Kidney (tissue), 13 donors: ENCODE measurements at regions not wholly inside any gene's neighbourhood (a gene's known extent, or its start where the extent isn't known, plus 50 kb on each side); places are given as distances from the start of the nearest gene placed in this dataset.
"Not testable (repeated sequence)": the region's sequence is repeated elsewhere in the genome, so short reads cannot be mapped to it uniquely, and the experiment has no call there.

Experiments used
- DNase-seq, 5 donors: peaks; one replicate each; pipeline ENCODE4 v3.0.0-alpha.2; 2013 to 2020
- FAIRE-seq: peaks from 2 replicates; lab custom pipeline; 2012; peaks lifted over from hg19 to GRCh38; lab: Jason Lieb, UNC
- H3K27ac ChIP-seq, 2 donors: one replicate each; pipeline ENCODE4 v1.7.0; 2013; ENCODE audit warnings: low read depth in 2 of 2, low read length in 2 of 2, inconsistent platforms in 1 of 2
- H3K27me3 ChIP-seq: one replicate; pipeline ENCODE4 v1.7.1; 2013; ENCODE audit warnings: low read length, inconsistent platforms; ENCODE audit not compliant: control insufficient read depth, insufficient read depth
- H3K36me3 ChIP-seq, 3 donors: one replicate each; pipeline versions ENCODE4 v1.7.0 to v1.7.1; 2013; ENCODE audit warnings: low read length in 3 of 3, control low read depth in 1 of 3, inconsistent platforms in 1 of 3; ENCODE audit not compliant: insufficient read depth in 3 of 3, control insufficient read depth in 2 of 3
- H3K4me1 ChIP-seq, 3 donors: one replicate each; pipeline versions ENCODE4 v1.7.0 to v1.7.1; 2013; ENCODE audit warnings: low read length in 3 of 3, inconsistent platforms in 1 of 3, low read depth in 1 of 3; ENCODE audit not compliant: control insufficient read depth in 2 of 3, insufficient read depth in 2 of 3
- H3K4me3 ChIP-seq, 3 donors: one replicate each; pipeline versions ENCODE4 v1.7.0 to v1.8.1; 2013; ENCODE audit warnings: low read length in 3 of 3, control low read depth in 1 of 3, inconsistent platforms in 1 of 3
- H3K9ac ChIP-seq, 3 donors: one replicate each; pipeline versions ENCODE4 v1.7.0 to v1.7.1; 2013; ENCODE audit warnings: low read length in 3 of 3, control low read depth in 1 of 3, inconsistent platforms in 1 of 3
- H3K9me3 ChIP-seq, 3 donors: one replicate each; pipeline versions ENCODE4 v1.7.0 to v1.7.1; 2013; ENCODE audit warnings: low read length in 3 of 3, control low read depth in 1 of 3, inconsistent platforms in 1 of 3; ENCODE audit not compliant: control insufficient read depth in 2 of 3, insufficient read depth in 1 of 3
- intact Hi-C: fragments of 100-400 bp; cut with DNase I; formaldehyde crosslinking; loops from one replicate; pipeline ENCODE4 v1.11.1; 2022
- TF ChIP-seq, protein P1 (sequence below): IDR thresholded peaks from 3 replicates; pipeline ENCODE4 v1.5.1; 2012; ENCODE audit warnings: mild to moderate bottlenecking, moderate library complexity, borderline replicate concordance; ENCODE audit not compliant: insufficient read depth; ENCODE audit errors: extremely low read depth
- donor health status: control.
- donor health status: control.
- donor health status: control.
- donor health status: control.
- donor health status: control.
- donor health status: DM: yes; HTN: yes; CAD: no.
- donor health status: Normal renal cell carcinoma (clear cell type).

DNA sequence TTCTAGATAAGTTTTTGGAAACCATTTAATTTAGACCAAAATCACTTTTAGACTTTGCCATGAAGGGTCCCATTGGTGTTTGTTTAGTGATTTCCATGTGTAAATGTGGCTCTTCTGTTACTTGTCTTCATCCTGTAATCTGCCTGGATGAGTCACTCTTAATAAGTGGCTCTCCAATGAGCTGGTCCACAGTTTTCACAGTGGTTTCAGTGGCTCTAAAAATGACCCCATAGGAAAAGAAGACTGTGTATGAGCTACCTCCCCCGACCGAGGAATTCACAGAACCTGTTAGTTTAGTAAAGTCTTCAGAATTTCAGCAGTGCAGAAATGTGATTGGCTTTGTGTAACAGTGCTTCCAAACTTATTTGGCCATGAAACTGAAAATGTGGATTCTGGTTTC, 492.0 kb upstream of the MARCKS start:
- FAIRE-seq (no peak), DNase-seq (no peak)
- Histone ChIP-seq H3K4me3 (no peak overlapping the region), H3K9ac (no peak overlapping the region), H3K36me3 (no peaks in the 10 kb centered on the region), H3K27me3 (no peaks in the 10 kb centered on the region), H3K4me1 (no peaks in the 10 kb centered on the region), H3K9me3 (no peaks in the 10 kb centered on the region), H3K27ac (no peak overlapping the region)
- intact Hi-C loops, result no loop called here
- TF ChIP-seq, protein P1, sequence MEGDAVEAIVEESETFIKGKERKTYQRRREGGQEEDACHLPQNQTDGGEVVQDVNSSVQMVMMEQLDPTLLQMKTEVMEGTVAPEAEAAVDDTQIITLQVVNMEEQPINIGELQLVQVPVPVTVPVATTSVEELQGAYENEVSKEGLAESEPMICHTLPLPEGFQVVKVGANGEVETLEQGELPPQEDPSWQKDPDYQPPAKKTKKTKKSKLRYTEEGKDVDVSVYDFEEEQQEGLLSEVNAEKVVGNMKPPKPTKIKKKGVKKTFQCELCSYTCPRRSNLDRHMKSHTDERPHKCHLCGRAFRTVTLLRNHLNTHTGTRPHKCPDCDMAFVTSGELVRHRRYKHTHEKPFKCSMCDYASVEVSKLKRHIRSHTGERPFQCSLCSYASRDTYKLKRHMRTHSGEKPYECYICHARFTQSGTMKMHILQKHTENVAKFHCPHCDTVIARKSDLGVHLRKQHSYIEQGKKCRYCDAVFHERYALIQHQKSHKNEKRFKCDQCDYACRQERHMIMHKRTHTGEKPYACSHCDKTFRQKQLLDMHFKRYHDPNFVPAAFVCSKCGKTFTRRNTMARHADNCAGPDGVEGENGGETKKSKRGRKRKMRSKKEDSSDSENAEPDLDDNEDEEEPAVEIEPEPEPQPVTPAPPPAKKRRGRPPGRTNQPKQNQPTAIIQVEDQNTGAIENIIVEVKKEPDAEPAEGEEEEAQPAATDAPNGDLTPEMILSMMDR, result no peak

DNA sequence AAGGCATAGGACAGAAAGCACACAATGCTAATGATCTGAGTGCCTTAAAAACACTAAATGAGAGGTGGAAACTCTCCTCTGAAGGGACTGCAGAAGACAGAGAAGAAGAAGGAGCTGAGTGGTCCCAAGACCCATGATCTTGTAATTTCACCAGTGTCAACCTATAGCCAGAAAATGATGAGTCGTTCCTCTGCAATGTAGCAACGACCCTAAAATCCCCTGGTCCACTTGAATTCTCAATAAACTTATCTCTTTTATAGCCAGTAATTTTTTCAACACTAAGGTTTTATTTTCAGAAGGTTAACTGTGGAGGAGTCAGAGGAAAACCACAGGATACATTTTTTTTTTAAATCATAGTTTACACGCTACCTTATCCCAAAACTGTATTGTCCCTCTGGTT, 490.6 kb upstream of the MARCKS start:
- no peaks in the 10 kb centered on the region for H3K4me1 ChIP-seq
- H3K36me3 ChIP-seq, result no peaks in the 10 kb centered on the region
- H3K9me3 ChIP-seq, result no peaks in the 10 kb centered on the region
- no peak overlapping the region for H3K27ac ChIP-seq
- intact Hi-C loops, result no loop called here
- TF ChIP-seq, protein P1, result no peak
- FAIRE-seq (no peak), DNase-seq (no peak)
- H3K27me3 ChIP-seq, result no peaks in the 10 kb centered on the region
- no peak overlapping the region for H3K4me3 ChIP-seq
- H3K9ac ChIP-seq, result no peak overlapping the region

DNA sequence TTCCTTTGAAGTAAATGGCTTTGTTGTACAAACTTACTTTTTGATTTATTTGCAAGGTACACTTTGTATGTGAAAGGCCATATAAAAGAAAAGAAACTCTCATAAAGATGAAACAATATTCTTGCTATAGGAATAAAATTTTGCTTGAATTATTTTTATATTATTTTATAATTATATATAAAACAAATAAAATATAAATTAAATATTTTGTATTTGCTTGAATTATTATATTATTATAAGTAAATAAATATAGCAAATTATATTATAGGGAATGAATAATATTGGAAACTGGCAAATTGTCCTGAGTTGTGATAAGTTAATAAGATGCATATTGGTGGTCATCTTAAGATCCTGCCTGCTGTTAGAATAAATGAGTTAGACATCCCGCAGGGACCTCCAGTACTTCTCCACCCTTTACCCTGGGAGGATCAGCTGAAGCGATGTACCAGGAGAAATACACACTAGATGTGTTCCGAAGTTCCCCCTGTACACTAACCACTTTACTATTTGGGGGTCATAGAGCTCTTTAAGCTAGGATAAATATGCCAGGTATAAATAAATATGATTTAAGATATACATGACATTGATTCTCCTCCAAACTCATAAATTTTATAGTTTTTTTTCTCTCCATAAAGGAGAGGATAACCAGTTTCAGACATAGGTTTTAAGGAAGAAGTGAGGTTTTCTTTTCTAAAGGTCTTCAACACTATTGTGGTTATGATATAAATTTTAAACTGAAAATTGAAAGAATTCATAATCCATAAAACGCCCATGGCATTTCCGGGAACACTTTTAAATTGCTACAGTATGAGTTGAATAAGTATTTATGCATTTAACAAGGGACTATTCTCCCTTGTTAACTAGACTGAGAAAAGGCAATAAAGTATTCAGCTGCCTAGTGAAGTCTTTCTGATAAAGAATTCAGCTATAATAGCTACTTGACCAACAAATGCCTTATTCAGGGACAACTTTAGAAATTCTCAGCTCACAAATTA, 486.3 kb upstream of the MARCKS start:
- intact Hi-C loops, result no loop called here
- no peaks in the 10 kb centered on the region for H3K4me1 ChIP-seq
- no peak overlapping the region for H3K9ac ChIP-seq
- H3K4me3 ChIP-seq, result no peak overlapping the region
- no peaks in the 10 kb centered on the region for H3K9me3 ChIP-seq
- TF ChIP-seq, protein P1, result no peak
- H3K27me3 ChIP-seq, result no peaks in the 10 kb centered on the region
- no peak overlapping the region for H3K27ac ChIP-seq
- FAIRE-seq (peak; percentile 57), DNase-seq (no peak)
- no peaks in the 10 kb centered on the region for H3K36me3 ChIP-seq

DNA sequence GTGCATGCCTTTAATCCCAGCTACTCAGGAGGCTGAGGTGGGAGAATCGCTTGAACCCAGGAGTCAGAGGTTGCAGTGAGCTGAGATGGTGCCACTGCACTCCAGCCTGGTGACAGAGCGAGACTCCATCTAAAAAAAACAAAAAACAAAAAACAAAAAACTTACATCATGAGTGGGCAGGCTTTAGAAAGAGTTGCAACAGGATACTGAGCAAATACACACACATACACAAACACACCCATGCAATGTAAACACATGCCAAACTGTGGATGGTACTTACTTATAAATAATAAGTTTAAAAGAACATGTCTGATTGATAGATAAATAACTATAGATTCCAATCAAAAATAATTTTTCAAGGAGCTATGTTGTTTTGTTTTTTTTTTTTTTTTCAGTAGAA, 481.7 kb upstream of the MARCKS start:
- H3K4me3 ChIP-seq, H3K9ac ChIP-seq, H3K36me3 ChIP-seq, H3K4me1 ChIP-seq, intact Hi-C loops, H3K9me3 ChIP-seq, H3K27ac ChIP-seq, FAIRE-seq, DNase-seq, H3K27me3 ChIP-seq: not testable (repeated sequence)
